ENCODE measurements at regions not wholly inside any gene's neighbourhood (a gene's known extent, or its start where the extent isn't known, plus 50 kb on each side); places are given as distances from the start of the nearest gene placed in this dataset.

DNA sequence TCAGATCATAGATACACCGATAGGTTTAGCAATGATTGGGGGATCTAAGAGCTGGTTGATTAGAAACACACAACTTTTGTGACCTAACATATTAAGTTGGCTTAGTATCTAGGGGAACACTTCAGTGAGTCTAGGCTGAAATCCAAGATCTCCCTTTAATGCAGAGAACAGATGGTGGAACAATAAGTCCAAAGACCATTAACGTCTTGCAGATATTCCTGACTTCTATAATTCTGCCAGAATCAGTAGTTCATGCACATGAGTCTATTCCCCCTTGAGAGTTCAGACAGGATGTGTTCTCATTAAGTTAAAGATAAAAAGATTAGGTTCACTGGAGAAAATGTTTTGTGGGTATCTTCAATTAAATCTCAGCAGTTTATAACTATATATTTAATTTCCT is 506.5 kb downstream of the TSN start:
- TF ChIP-seq, protein P1, sequence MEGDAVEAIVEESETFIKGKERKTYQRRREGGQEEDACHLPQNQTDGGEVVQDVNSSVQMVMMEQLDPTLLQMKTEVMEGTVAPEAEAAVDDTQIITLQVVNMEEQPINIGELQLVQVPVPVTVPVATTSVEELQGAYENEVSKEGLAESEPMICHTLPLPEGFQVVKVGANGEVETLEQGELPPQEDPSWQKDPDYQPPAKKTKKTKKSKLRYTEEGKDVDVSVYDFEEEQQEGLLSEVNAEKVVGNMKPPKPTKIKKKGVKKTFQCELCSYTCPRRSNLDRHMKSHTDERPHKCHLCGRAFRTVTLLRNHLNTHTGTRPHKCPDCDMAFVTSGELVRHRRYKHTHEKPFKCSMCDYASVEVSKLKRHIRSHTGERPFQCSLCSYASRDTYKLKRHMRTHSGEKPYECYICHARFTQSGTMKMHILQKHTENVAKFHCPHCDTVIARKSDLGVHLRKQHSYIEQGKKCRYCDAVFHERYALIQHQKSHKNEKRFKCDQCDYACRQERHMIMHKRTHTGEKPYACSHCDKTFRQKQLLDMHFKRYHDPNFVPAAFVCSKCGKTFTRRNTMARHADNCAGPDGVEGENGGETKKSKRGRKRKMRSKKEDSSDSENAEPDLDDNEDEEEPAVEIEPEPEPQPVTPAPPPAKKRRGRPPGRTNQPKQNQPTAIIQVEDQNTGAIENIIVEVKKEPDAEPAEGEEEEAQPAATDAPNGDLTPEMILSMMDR (IDR thresholded peaks at IDR 0.05; ENCODE audit: insufficient read depth, low read length), result no peak
- TF ChIP-seq POLR2AphosphoS5 (IDR thresholded peaks at IDR 0.05; ENCODE audit: low read depth), result no peak

All from HL-60 (cell line).